Stomach smooth muscle (tissue), 2 donors: ENCODE measurements at regions not wholly inside any gene's neighbourhood (a gene's known extent, or its start where the extent isn't known, plus 50 kb on each side); places are given as distances from the start of the nearest gene placed in this dataset.
"Not testable (repeated sequence)": the region's sequence is repeated elsewhere in the genome, so short reads cannot be mapped to it uniquely, and the experiment has no call there.

Source experiments
- H3K27ac ChIP-seq: one replicate; pipeline ENCODE4 v1.7.0; 2013; ENCODE audit warnings: mild to moderate bottlenecking, low read length, inconsistent platforms
- H3K27me3 ChIP-seq, 2 donors: one replicate each; pipeline ENCODE4 v1.7.0; 2013; ENCODE audit warnings: low read length in 2 of 2; ENCODE audit not compliant: insufficient read depth in 2 of 2, control insufficient read depth in 1 of 2
- H3K36me3 ChIP-seq, 2 donors: one replicate each; pipeline ENCODE4 v1.7.0; 2013; ENCODE audit warnings: low read length in 2 of 2; ENCODE audit not compliant: control insufficient read depth in 2 of 2, insufficient read depth in 2 of 2
- H3K4me1 ChIP-seq: one replicate; pipeline ENCODE4 v1.7.0; 2013; ENCODE audit warnings: low read length; ENCODE audit not compliant: control insufficient read depth, insufficient read depth
- H3K4me3 ChIP-seq, 2 donors: one replicate each; pipeline ENCODE4 v1.7.0; 2013; ENCODE audit warnings: low read length in 2 of 2
- H3K9ac ChIP-seq, 2 donors: one replicate each; pipeline ENCODE4 v1.7.0; 2013; ENCODE audit warnings: low read length in 2 of 2, mild to moderate bottlenecking in 1 of 2
- H3K9me3 ChIP-seq, 2 donors: one replicate each; pipeline ENCODE4 v1.7.0; 2013; ENCODE audit warnings: low read length in 2 of 2; ENCODE audit not compliant: control insufficient read depth in 2 of 2
- donor health status: healthy.
- donor health status: Pancreatic carcinoma.

DNA sequence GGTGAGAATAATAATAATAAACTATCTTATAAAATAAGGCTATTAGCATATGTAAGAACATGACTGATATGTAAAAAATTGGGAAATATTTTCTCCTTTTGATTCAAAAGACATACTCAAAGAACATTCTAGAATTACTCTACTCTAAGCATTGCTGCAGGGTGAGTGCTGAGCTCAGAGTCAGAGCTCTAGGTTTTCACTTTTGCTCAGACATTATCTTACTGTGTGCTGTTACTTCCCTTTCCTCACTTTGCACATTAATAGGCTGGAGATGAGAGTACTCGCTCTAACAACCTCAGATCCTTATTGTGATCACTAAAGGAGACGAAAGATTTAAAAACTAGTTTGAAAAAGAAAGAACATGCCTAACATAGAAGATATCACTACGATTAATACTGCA is 99.4 kb upstream of the C9orf72 start:
- no peaks in the 10 kb centered on the region for H3K4me1 ChIP-seq
- no peaks in the 10 kb centered on the region for H3K36me3 ChIP-seq
- H3K4me3 ChIP-seq, result no peak overlapping the region
- H3K9me3 ChIP-seq, result no peaks in the 10 kb centered on the region
- no peaks in the 10 kb centered on the region for H3K27me3 ChIP-seq
- H3K27ac ChIP-seq, result no peak overlapping the region
- no peak overlapping the region for H3K9ac ChIP-seq

DNA sequence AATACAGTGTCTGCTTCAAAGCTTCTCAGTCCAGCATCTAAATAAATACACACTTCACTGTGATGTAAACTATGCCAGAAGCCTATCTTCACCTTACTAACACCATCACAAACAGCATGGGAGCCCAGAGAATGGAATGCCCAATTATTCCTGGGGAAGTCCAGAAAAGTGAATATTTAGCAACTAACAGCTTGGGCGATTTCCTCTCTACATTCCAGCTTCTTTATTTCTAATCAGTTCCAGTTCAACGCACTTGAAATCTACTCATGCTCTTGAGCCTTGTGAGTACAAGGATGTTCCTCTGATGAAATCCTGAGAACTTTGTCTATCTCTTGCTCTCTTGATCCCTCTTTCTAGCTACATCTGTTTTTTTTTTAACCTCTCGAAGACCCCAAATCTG is 100.4 kb upstream of the C9orf72 start:
- Histone ChIP-seq H3K4me3 (no peak overlapping the region), H3K4me1 (no peaks in the 10 kb centered on the region), H3K36me3 (no peaks in the 10 kb centered on the region), H3K27ac (no peak overlapping the region), H3K9ac (no peak overlapping the region), H3K27me3 (no peaks in the 10 kb centered on the region), H3K9me3 (no peaks in the 10 kb centered on the region)

DNA sequence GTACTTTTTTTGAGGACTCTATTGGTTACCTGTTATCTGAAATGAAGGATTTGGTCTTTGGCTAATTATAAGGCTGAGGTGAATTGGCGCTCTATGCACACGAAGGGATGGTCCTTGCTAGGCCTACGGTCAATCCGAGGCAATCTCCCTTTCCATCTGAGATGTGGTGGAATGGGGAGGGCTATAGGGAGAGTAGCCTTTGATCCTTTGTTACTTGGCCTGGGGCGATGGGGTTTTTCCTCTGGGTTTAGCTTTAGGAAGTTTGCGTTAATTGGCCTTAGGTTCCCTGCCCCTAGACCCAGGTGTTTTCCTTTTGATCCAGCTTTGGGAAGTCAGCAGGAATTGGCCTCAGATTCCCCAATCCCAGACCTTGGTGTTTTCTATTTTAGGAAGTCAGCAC is 102.1 kb upstream of the C9orf72 start:
- no peaks in the 10 kb centered on the region for H3K36me3 ChIP-seq
- H3K9me3 ChIP-seq, result no peaks in the 10 kb centered on the region
- no peak overlapping the region for H3K9ac ChIP-seq
- H3K27me3 ChIP-seq, result no peaks in the 10 kb centered on the region
- H3K27ac ChIP-seq, result no peak overlapping the region
- H3K4me3 ChIP-seq, result no peak overlapping the region
- no peaks in the 10 kb centered on the region for H3K4me1 ChIP-seq

DNA sequence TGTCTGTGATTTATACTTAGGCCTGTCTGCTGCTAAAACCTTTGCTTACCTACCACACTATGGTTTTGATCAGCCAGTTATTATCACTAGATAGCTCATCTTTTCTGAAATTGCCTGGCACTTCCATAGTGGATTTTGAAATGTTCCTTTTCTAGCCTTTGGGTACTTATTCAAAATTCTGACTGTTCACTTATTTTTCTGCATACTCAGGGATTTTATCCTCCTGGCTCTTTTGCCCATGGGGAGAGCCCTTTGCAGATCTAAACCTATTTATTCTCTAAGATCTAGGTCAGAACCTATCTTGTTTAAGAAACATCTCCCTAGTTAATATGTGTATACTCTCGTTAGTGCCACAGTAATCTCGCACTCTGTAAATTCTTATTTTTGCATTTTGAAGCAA is 103.5 kb upstream of the C9orf72 start:
- no peaks in the 10 kb centered on the region for H3K9me3 ChIP-seq
- H3K4me1 ChIP-seq, result no peaks in the 10 kb centered on the region
- H3K27ac ChIP-seq, result no peak overlapping the region
- no peak overlapping the region for H3K4me3 ChIP-seq
- H3K36me3 ChIP-seq, result no peaks in the 10 kb centered on the region
- H3K9ac ChIP-seq, result no peak overlapping the region
- H3K27me3 ChIP-seq, result no peaks in the 10 kb centered on the region

DNA sequence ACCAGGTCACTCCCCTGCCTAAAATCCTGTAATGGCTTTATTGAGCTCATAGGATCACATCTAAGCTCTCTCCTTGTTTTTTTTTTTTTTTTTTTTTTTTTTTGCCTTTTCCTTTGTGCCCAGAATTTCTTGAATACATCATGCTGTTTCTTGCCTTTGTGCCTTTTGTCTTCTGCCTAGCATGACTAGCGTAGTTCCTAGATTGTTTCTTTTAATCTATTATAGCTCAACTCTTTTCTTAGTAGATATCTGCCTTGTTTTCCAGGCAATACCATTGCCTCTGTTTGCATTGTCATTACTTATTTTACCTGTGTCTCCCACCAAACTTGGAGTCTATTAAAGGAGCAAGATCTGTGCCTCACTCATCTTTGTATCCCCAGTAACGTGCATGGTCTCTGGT is 106.1 kb upstream of the C9orf72 start:
- H3K4me3 ChIP-seq, result no peak overlapping the region
- H3K36me3 ChIP-seq, result no peaks in the 10 kb centered on the region
- no peaks in the 10 kb centered on the region for H3K27me3 ChIP-seq
- no peaks in the 10 kb centered on the region for H3K9me3 ChIP-seq
- no peaks in the 10 kb centered on the region for H3K4me1 ChIP-seq
- H3K27ac ChIP-seq, result no peak overlapping the region
- H3K9ac ChIP-seq, result no peak overlapping the region

DNA sequence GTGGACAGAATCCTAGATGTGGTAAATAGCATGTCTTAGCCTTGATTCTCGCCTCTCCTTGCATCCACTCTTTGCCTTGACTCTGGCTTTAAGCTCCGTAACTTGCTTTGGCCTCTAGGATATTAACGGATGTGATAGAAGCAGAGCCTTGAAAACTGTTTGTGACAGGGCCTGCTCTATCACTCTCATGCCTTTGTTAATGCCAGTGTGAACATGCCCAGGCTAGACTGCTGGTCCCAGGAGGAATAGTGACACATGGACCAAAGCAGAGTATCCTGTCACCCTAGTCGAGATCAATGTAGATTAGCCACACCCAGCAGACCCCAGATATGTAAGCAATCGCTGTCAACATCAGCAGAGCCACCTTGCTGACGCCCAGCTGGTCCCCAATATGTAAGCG is 109.9 kb upstream of the C9orf72 start:
- no peak overlapping the region for H3K4me3 ChIP-seq
- H3K27ac ChIP-seq, result no peak overlapping the region
- H3K9ac ChIP-seq, result no peak overlapping the region
- no peaks in the 10 kb centered on the region for H3K36me3 ChIP-seq
- H3K27me3 ChIP-seq, result no peaks in the 10 kb centered on the region
- H3K9me3 ChIP-seq, result no peaks in the 10 kb centered on the region
- no peaks in the 10 kb centered on the region for H3K4me1 ChIP-seq

DNA sequence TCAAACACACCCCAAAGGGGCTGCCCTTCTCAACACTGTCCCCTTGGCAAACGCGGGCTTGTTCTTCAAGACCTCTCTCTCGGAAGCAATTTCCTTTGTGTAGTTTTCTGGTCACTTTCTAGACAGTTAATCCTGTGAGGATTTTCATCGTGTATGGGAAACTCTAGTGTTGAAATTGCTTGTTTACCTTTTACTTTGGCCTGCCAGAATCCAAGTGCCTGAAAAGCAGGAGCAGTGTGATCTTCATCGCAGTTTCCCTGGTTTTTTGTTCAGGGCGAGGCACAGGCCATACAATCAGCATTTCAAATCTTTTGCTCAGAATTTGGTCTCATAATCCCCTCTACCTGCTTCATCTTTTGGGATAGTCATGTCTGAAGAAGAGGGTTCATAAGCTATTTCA is 115.7 kb upstream of the C9orf72 start:
- no peaks in the 10 kb centered on the region for H3K9me3 ChIP-seq
- H3K4me1 ChIP-seq, result no peaks in the 10 kb centered on the region
- H3K36me3 ChIP-seq, result no peaks in the 10 kb centered on the region
- H3K27me3 ChIP-seq, result no peaks in the 10 kb centered on the region
- H3K27ac ChIP-seq, result no peak overlapping the region
- H3K9ac ChIP-seq, result no peak overlapping the region
- H3K4me3 ChIP-seq, result no peak overlapping the region

DNA sequence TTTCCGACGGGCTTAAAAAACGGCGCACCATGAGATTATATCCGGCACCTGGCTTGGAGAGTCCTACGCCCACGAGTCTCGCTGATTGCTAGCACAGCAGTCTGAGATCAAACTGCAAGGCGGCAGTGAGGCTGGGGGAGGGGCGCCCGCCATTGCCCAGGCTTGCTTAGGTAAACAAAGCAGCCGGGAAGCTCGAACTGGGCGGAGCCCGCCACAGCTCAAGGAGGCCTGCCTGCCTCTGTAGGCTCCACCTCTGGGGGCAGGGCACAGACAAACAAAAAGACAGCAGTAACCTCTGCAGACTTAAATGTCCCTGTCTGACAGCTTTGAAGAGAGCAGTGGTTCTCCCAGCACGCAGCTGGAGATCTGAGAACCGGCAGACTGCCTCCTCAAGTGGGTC is 117.5 kb upstream of the C9orf72 start:
- not testable (repeated sequence) for H3K4me1 ChIP-seq, H3K9ac ChIP-seq, H3K27me3 ChIP-seq, H3K27ac ChIP-seq, H3K9me3 ChIP-seq, H3K36me3 ChIP-seq, H3K4me3 ChIP-seq

DNA sequence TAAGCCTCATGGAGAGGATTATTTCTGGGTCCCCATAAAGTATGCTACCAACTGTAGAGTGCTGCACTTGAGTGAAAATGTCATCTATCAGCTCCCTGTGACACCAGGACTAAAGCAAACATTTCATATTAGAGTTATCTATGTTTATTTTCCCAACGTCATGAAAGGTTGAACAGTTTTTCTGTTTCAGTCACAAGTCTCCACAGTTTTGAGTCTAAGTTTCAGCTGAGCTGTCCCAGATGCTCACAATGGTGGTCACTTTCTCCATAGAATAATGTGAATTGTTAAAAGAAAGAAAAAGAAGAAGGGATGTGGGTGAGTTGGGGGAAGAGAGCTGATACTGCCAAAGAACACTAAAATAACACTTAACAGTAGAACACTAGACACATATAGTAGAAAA is 126.3 kb upstream of the C9orf72 start:
- no peak overlapping the region for H3K9ac ChIP-seq
- no peaks in the 10 kb centered on the region for H3K9me3 ChIP-seq
- no peaks in the 10 kb centered on the region for H3K36me3 ChIP-seq
- H3K4me3 ChIP-seq, result no peak overlapping the region
- H3K4me1 ChIP-seq, result no peaks in the 10 kb centered on the region
- H3K27ac ChIP-seq, result no peak overlapping the region
- no peaks in the 10 kb centered on the region for H3K27me3 ChIP-seq

DNA sequence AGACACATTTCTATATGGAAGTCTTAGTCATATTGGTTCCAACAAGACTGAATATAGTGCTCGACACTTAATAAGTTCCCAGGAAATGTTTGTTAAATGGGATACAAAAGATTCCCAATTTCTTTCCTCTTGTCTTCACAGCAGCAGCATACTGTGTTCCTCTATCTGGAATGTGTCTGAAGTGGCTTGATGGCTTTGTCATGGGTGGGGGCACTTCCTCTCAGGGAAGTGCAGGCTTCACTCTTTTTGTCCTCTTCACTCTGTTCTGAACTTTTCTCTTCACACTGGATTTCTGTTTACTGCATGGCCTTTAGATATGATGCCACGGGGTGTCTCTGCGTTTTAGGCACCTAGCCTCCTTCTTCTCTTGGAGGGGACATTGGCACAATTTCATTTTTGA is 127.7 kb upstream of the C9orf72 start:
- H3K27me3 ChIP-seq, result no peaks in the 10 kb centered on the region
- H3K4me3 ChIP-seq, result no peak overlapping the region
- H3K9me3 ChIP-seq, result no peaks in the 10 kb centered on the region
- H3K4me1 ChIP-seq, result no peaks in the 10 kb centered on the region
- H3K27ac ChIP-seq, result no peak overlapping the region
- H3K9ac ChIP-seq, result no peak overlapping the region
- H3K36me3 ChIP-seq, result no peaks in the 10 kb centered on the region

DNA sequence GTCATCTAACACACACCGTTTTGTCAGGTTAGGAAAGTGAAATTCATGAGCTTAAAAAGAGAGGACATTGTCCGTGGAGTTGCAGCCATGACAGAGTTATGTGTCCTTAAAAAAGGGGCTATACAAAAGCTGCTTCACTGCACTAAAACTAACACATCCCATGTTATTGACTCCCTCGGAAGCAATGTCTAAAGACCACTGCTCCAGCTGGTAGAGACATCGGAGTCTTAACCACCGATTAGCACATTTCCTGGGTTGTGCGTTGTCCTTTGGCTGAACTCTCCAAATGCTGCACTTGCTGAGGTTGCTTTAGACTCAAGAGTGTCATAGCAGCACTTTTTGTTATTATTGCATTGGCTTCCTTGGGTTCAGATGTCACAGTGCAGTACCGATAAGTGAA is 128.3 kb upstream of the C9orf72 start:
- H3K4me1 ChIP-seq, result no peaks in the 10 kb centered on the region
- no peaks in the 10 kb centered on the region for H3K27me3 ChIP-seq
- no peak overlapping the region for H3K27ac ChIP-seq

More for the DNA sequence above, 128.3 kb upstream of the C9orf72 start:
- no peak overlapping the region for H3K4me3 ChIP-seq
- no peaks in the 10 kb centered on the region for H3K36me3 ChIP-seq
- no peak overlapping the region for H3K9ac ChIP-seq
- H3K9me3 ChIP-seq, result no peaks in the 10 kb centered on the region
